Fibroblast of the aortic adventitia (primary cell): ENCODE measurements at regions not wholly inside any gene's neighbourhood (a gene's known extent, or its start where the extent isn't known, plus 50 kb on each side); places are given as distances from the start of the nearest gene placed in this dataset.

Experiments
- DNase-seq: peaks from one replicate; pipeline ENCODE4 v3.0.0-alpha.2; 2010; ENCODE audit warnings: low read depth
- H3K4me3 ChIP-seq: 2 replicates; pipeline ENCODE4 v1.5.1; 2011; ENCODE audit warnings: low read depth, mild to moderate bottlenecking, control low read depth, low read length, moderate library complexity
- TF ChIP-seq, protein P1 (sequence below): IDR thresholded peaks from 2 replicates; pipeline ENCODE4 v1.5.1; 2011; ENCODE audit warnings: mild to moderate bottlenecking, low read length, control low read depth, inconsistent platforms; ENCODE audit not compliant: insufficient read depth

GRCh38 chr20:12640251-12640650 is 368.5 kb upstream of the SPTLC3 start:
- TF ChIP-seq, protein P1, sequence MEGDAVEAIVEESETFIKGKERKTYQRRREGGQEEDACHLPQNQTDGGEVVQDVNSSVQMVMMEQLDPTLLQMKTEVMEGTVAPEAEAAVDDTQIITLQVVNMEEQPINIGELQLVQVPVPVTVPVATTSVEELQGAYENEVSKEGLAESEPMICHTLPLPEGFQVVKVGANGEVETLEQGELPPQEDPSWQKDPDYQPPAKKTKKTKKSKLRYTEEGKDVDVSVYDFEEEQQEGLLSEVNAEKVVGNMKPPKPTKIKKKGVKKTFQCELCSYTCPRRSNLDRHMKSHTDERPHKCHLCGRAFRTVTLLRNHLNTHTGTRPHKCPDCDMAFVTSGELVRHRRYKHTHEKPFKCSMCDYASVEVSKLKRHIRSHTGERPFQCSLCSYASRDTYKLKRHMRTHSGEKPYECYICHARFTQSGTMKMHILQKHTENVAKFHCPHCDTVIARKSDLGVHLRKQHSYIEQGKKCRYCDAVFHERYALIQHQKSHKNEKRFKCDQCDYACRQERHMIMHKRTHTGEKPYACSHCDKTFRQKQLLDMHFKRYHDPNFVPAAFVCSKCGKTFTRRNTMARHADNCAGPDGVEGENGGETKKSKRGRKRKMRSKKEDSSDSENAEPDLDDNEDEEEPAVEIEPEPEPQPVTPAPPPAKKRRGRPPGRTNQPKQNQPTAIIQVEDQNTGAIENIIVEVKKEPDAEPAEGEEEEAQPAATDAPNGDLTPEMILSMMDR: no peak
- H3K4me3 ChIP-seq: no peak overlapping the region
- no peak for DNase-seq

DNA sequence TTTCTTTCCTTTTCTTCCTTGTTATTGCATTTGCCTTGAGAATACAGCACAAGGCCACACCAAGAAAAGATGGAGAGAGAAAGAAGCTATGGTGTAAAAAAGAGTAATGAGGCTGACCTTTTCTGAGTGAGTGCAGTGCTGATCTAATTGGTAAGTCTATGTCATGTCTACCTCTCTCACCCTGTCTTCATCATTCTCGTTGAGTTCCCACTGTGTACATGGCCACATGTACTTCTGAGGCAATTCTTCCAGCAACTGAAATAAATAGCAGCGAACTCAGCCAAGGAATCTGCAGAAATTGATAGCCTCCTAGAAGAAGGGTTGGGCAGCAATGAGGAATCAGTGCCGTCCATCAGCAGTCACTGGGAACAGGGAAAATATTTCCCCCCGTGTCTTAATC is 367.2 kb upstream of the SPTLC3 start:
- DNase-seq: no peak
- TF ChIP-seq, protein P1: no peak
- H3K4me3 ChIP-seq: no peak overlapping the region

DNA sequence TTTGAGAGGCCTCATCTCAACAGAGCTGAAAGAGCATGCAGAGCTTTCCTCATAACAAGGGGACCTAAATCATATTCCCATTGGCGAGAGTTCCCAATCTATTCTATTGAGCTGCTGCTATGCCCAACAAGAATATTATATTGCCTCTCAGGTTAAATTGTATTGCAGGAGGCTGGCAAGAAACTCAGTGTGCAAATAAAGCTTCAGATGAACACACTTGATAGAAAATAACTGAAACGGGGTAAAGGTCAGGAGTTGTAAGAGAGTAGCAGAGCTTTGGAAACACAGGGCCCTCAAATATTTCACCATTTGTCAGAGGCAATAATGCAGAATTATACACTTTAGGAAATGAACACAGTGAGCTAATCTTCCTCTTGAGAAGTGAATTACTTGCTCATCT is 364.3 kb upstream of the SPTLC3 start:
- no peak for DNase-seq
- TF ChIP-seq, protein P1: no peak
- no peak overlapping the region for H3K4me3 ChIP-seq

DNA sequence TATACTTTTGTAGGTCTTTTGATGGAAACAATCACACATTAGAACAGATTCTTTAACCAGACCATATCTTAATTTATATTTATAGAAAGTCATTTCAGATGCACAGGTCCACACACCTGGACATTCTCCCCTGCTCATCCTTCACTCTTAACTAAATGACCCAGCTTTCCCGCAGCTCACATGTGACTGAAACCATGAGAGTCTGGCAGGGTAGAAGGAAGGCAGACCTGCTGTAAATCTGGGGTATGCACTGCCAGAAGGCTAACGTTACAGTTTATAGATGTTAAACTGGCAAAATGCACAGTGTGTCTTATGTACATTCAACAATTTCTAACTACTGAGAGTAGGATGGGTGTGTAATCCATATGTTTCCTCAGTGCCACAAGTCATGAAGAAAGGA is 359.5 kb upstream of the SPTLC3 start:
- TF ChIP-seq, protein P1: no peak

GRCh38 chr20:12653642-12654041 is 355.1 kb upstream of the SPTLC3 start:
- TF ChIP-seq, protein P1: no peak
- H3K4me3 ChIP-seq: no peak overlapping the region
- DNase-seq: no peak

More for the DNA sequence above, 359.5 kb upstream of the SPTLC3 start:
- no peak overlapping the region for H3K4me3 ChIP-seq
- no peak for DNase-seq

GRCh38 chr20:12659942-12660341 is 348.8 kb upstream of the SPTLC3 start:
- no peak for DNase-seq
- H3K4me3 ChIP-seq: no peak overlapping the region
- TF ChIP-seq, protein P1: no peak

DNA sequence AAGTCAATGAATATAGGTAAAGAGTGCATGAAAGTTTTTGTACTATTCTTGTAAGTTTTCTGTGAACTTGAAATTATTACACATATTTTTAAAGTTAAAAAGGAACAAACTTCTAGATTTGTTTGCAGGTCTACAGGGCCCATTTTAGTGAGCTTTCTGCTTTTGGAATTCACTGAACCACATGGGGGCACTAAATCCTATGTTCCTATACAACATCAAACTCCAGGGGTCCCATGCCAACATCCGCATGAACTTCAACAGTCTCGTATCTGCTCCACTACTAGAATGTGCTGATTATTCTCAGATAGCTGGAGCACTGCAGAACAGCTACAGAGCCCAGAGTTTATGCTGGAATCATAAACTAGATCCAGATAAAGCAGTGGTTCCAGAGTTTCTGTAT is 347.9 kb upstream of the SPTLC3 start:
- no peak for DNase-seq
- TF ChIP-seq, protein P1: no peak
- no peak overlapping the region for H3K4me3 ChIP-seq
